HG03175 (cell line): ENCODE measurements at regions not wholly inside any gene's neighbourhood (a gene's known extent, or its start where the extent isn't known, plus 50 kb on each side); places are given as distances from the start of the nearest gene placed in this dataset.

Source experiments
- ATAC-seq: cut with Tn5 transposase; IDR thresholded peaks from one replicate; pipeline ENCODE4 v1.9.1; 2021; ENCODE audit warnings: mild to moderate bottlenecking, moderate library complexity; ENCODE audit not compliant: unreplicated experiment

- ATAC-seq = no peak
Measured at GRCh38 chr5:103428923-103429322, 133.7 kb downstream of the NUDT12 start.

- no peak for ATAC-seq
Measured at GRCh38 chr5:103428411-103428871, 134.1 kb downstream of the NUDT12 start.

DNA sequence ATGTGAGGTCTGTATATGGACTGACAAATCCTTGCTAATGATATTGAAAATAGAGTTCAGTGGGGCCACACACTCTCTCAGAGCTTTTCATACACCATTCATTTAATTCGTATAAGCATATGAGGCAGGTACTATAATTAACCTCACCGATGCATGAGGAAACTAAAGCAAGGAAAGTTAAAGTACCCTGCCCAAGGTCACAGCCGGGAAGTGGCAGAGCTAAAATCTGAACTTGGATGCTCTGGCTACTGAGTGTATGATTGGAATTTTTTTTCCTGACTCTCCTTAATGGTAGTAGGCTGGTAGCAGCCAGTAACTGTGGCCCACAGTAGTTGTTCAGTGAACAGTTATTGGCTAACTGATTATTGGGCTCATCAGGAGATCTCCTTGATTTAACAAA is 135.3 kb downstream of the NUDT12 start:
- ATAC-seq = no peak

GRCh38 chr5:103425686-103426454 is 136.7 kb downstream of the NUDT12 start:
- no peak for ATAC-seq

- no peak for ATAC-seq
Measured at GRCh38 chr5:103424453-103425205, 138.0 kb downstream of the NUDT12 start.

GRCh38 chr5:103424026-103424425 is 138.6 kb downstream of the NUDT12 start:
- ATAC-seq = no peak

GRCh38 chr5:103422756-103423155 is 139.8 kb downstream of the NUDT12 start:
- ATAC-seq = no peak

DNA sequence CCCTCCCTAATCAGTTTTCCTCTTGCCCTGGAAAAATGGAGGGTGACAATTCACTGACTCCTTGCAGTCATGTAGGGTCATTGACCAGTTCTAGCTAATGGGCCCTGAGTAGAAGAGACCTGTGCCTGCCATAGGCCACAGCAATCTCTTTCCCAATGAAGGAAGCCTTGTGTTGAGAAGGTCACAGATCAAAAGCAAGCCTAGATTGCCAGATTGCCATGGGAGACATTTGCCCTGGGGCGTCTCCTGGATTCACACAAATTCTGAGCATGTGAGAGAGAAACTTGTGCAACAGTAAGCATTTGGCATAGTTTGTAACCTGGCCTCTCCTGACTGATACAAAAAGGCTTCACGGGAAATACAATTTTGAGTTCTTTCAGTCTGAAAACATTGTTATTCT is 148.0 kb downstream of the NUDT12 start:
- ATAC-seq = no peak

DNA sequence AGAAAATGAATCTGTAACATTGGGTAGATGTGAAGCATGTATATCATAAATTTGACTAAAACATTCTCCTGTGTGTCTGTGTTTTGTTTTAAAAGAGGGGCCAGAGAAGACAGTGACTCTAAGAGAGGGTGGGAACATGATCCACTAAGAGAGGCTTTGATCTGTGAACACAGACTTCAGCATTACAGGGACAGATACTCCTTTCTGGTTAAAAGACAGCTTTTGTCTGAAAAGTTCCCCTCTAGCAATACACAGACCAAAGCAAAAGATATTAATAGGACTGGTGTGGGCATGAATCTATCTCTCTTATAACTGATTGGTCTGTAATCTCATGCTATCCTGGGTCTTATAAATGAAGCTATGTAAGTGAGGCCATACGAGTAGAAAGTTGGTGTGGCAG is 150.9 kb downstream of the NUDT12 start:
- no peak for ATAC-seq

- peak; percentile 95 for ATAC-seq
Measured at GRCh38 chr5:103410172-103410571, 151.6 kb downstream of the MACIR start.

DNA sequence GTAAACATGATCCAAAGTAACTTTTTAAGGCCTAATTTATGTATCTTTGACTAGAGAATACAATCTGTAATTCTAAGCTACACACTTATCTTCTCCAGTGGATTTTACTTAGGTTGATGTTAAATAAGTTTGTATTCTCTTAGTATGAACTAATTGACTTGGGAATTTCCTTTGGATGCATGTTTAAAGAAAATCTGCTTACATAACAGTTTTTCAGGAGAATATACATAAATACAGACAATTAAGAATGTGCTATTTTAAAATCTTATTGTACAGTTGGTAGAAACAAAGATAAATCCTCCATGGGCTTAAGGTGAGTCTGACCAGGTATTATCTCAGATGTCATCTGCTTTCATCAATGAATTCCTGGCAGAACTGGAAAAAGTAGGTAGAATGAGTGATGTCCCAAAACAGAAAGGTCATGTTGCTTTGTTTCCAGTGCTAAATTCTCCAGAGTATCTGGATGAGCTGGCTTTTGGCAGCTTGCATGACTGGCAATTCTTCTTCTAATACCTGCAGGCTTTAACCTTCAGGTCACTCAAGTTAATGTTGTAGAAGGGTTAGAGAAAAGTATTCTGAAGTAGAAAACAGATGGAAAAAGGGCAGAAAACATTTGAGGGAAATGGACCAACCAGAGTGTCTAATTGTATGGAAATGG is 150.6 kb downstream of the MACIR start:
- ATAC-seq = no peak

- peak; percentile 41 for ATAC-seq
Measured at GRCh38 chr5:103408408-103408807, 149.8 kb downstream of the MACIR start.

DNA sequence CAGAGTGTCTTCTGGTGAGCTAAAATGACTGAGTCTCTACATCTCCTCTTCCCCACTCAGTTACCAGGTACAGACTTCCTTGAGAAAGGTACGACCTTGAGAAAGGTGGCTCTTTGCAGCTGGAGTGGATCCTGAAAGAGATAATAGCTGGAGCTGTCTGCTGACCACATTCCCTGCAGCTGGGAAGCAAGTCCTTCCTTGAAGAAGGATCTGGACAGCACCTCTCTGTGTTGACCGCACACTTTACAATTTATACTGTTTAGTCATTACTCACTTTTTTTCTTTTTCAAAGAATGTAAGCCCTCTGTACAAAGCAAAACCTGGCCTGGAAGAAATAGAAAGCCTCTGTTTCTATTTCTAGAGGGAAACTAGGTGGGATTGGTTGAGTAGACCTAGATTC is 148.8 kb downstream of the MACIR start:
- no peak for ATAC-seq

- ATAC-seq = no peak
Measured at GRCh38 chr5:103404483-103404882, 145.9 kb downstream of the MACIR start.

- ATAC-seq = no peak
Measured at GRCh38 chr5:103402851-103403250, 144.3 kb downstream of the MACIR start.

GRCh38 chr5:103397739-103398581 is 139.4 kb downstream of the MACIR start:
- no peak for ATAC-seq

- ATAC-seq = no peak
Measured at GRCh38 chr5:103394676-103395075, 136.1 kb downstream of the MACIR start.

GRCh38 chr5:103393101-103393754 is 134.7 kb downstream of the MACIR start:
- ATAC-seq = no peak

- ATAC-seq = no peak
Measured at GRCh38 chr5:103391659-103392058, 133.1 kb downstream of the MACIR start.

- ATAC-seq = no peak
Measured at GRCh38 chr5:103389846-103390245, 131.3 kb downstream of the MACIR start.
